Tibial artery (tissue), 4 donors: ENCODE measurements at regions not wholly inside any gene's neighbourhood (a gene's known extent, or its start where the extent isn't known, plus 50 kb on each side); places are given as distances from the start of the nearest gene placed in this dataset.

Source experiments
- DNase-seq, 2 donors: peaks; one replicate each; pipeline ENCODE4 v3.0.0-alpha.2; 2019
- H3K27ac ChIP-seq, 2 donors: fragments of 200-600 bp; sonication (generic) in 1 of 2; 1 replicate in 1 of 2; 2 replicates in 1 of 2; pipeline ENCODE4 v1.5.1; 2018 to 2019; ENCODE audit warnings: mild to moderate bottlenecking in 1 of 2
- H3K27me3 ChIP-seq, 2 donors: fragments of 200-600 bp; sonication (generic) in 1 of 2; one replicate each; pipeline versions ENCODE4 v1.5.1 to v1.6.0; 2016 to 2019
- H3K36me3 ChIP-seq, 3 donors: fragments of 200-600 bp; sonication (generic) in 2 of 3; one replicate each; pipeline ENCODE4 v1.5.1; 2016 to 2019; ENCODE audit warnings: mild to moderate bottlenecking in 2 of 3
- H3K4me1 ChIP-seq, 4 donors: fragments of 200-600 bp; sonication (generic) in 2 of 4; 1 replicate in 3 of 4; 2 replicates in 1 of 4; pipeline ENCODE4 v1.5.1; 2016 to 2019
- H3K4me3 ChIP-seq, 2 donors: fragments of 200-600 bp; sonication (generic) in 1 of 2; 1 replicate in 1 of 2; 2 replicates in 1 of 2; pipeline ENCODE4 v1.5.1; 2018 to 2019; ENCODE audit warnings: mild to moderate bottlenecking in 2 of 2
- H3K9me3 ChIP-seq, 3 donors: fragments of 200-600 bp; sonication (generic) in 1 of 3; one replicate each; pipeline ENCODE4 v1.5.1; 2016 to 2019
- intact Hi-C: fragments of 100-400 bp; cut with DNase I; formaldehyde crosslinking; loops from one replicate; pipeline ENCODE4 v1.15.0; 2023; ENCODE audit warnings: low total_unique reads
- TF ChIP-seq, protein P1 (sequence below), 2 experiments: fragments of 200-600 bp in 1 of 2; fragments of 450-650 bp in 1 of 2; IDR thresholded peaks; one replicate each; pipeline ENCODE4 v1.5.1; 2017 to 2019; ENCODE audit warnings: antibody characterized with exemption in 2 of 2, mild to moderate bottlenecking in 1 of 2, moderate library complexity in 1 of 2

DNA sequence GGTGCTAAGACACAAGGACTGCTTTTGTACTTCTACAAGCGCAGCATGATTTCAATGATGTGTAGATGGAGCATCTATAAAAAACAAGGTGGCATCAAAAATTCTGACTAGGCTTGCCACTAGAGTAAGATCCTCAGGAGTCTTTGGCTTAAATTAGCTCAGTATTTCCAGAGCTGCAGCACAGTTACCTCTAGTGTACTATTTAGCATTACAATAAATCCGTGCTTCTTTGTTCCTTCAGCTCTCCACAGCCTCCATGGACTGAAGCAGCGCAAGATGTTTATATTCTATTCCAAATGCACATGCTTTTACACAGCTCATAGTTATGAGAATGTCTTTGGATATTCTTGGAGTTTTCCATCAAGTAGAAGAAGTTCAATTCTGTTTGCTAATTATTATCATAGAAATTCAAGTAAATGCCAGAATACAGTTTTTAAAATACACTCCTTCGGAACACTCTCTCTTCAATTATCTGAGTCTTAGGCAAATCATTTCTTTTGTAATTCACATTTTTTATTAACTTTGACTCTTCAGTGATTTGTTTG, 1133.0 kb upstream of the LRRTM1 start:
- H3K27me3 ChIP-seq, result no peaks in the 10 kb centered on the region
- no peak overlapping the region for H3K27ac ChIP-seq
- no peak overlapping the region for H3K4me3 ChIP-seq
- DNase-seq, result no peak
- H3K36me3 ChIP-seq, result no peaks in the 10 kb centered on the region
- TF ChIP-seq, protein P1, sequence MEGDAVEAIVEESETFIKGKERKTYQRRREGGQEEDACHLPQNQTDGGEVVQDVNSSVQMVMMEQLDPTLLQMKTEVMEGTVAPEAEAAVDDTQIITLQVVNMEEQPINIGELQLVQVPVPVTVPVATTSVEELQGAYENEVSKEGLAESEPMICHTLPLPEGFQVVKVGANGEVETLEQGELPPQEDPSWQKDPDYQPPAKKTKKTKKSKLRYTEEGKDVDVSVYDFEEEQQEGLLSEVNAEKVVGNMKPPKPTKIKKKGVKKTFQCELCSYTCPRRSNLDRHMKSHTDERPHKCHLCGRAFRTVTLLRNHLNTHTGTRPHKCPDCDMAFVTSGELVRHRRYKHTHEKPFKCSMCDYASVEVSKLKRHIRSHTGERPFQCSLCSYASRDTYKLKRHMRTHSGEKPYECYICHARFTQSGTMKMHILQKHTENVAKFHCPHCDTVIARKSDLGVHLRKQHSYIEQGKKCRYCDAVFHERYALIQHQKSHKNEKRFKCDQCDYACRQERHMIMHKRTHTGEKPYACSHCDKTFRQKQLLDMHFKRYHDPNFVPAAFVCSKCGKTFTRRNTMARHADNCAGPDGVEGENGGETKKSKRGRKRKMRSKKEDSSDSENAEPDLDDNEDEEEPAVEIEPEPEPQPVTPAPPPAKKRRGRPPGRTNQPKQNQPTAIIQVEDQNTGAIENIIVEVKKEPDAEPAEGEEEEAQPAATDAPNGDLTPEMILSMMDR (IDR thresholded peaks at IDR 0.05), result no peak
- intact Hi-C loops, result no loop called here
- H3K4me1 ChIP-seq, result no peaks in the 10 kb centered on the region
- no peaks in the 10 kb centered on the region for H3K9me3 ChIP-seq

DNA sequence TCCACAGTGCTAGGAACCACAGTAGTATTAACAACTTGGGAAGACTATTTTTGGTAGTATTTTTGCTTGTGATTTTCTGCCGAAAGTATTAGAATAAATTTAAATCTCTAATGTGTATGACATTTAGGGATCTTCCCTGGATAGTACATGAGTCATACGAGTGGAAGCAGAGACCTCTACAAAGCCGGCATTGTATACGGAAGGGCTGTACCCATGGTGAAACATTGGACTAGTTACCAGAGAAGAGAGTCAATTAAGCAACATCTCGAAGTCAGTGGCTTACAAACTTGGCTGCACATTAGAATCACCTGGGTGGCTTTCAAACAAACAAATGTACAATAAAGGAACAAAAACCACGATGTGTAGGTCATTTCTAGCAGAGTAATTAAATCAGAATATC, 1131.7 kb upstream of the LRRTM1 start:
- no peaks in the 10 kb centered on the region for H3K9me3 ChIP-seq
- TF ChIP-seq, protein P1 (IDR thresholded peaks at IDR 0.05), result no peak
- no peaks in the 10 kb centered on the region for H3K27me3 ChIP-seq
- intact Hi-C loops, result no loop called here
- H3K27ac ChIP-seq, result no peak overlapping the region
- no peaks in the 10 kb centered on the region for H3K36me3 ChIP-seq
- no peaks in the 10 kb centered on the region for H3K4me1 ChIP-seq
- DNase-seq, result no peak
- no peak overlapping the region for H3K4me3 ChIP-seq

DNA sequence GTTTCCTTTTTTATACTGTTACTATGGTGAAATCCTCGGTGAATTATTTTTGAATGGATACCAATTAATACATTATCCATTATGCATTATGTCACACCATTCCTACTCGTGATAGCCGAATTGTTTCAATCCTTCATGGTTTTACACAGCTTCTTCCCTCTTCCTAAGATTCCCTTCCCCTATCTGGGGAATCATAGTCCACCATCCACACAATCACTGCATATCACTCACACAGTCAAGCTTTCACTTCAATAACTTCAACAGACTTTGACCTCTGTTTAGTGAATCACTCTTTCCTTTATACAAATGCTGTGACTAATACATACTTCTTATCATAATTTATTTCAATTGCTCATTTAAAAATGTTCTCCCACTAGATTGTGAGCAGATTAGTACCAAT, 1108.1 kb upstream of the LRRTM1 start:
- TF ChIP-seq, protein P1 (IDR thresholded peaks at IDR 0.05), result no peak
- Histone ChIP-seq H3K27me3 (no peaks in the 10 kb centered on the region), H3K27ac (no peak overlapping the region), H3K4me3 (no peak overlapping the region), H3K9me3 (no peaks in the 10 kb centered on the region), H3K4me1 (no peaks in the 10 kb centered on the region), H3K36me3 (no peaks in the 10 kb centered on the region)
- intact Hi-C loops, result no loop called here
- DNase-seq, result no peak

DNA sequence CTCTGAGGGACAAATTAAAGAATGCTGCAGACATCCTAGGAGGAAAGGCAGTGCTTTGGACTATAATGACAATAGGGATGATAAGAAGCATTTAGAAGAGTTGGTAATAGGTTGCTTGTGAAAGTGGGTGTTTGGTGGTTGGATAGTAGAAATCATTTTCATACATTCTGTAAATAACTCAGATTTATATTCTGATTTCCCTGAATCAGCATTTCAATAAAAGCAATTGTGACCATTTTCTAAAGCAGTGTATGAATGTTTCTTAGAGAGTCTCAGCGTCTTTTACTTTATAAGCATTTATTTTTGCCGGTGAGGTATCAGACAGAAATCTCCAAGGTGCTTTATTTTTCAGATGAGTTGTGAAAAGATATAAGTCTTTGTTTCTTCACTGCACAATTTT, 1099.0 kb upstream of the LRRTM1 start:
- no peak overlapping the region for H3K4me3 ChIP-seq
- no peaks in the 10 kb centered on the region for H3K36me3 ChIP-seq
- H3K4me1 ChIP-seq, result no peaks in the 10 kb centered on the region
- no peaks in the 10 kb centered on the region for H3K27me3 ChIP-seq
- no peak for DNase-seq
- peaks cover 0 to 5% (median 0%) of the 10 kb centered on the region in 3 donors for H3K9me3 ChIP-seq
- TF ChIP-seq, protein P1 (IDR thresholded peaks at IDR 0.05), result no peak
- H3K27ac ChIP-seq, result no peak overlapping the region
- intact Hi-C loops, result no loop called here

DNA sequence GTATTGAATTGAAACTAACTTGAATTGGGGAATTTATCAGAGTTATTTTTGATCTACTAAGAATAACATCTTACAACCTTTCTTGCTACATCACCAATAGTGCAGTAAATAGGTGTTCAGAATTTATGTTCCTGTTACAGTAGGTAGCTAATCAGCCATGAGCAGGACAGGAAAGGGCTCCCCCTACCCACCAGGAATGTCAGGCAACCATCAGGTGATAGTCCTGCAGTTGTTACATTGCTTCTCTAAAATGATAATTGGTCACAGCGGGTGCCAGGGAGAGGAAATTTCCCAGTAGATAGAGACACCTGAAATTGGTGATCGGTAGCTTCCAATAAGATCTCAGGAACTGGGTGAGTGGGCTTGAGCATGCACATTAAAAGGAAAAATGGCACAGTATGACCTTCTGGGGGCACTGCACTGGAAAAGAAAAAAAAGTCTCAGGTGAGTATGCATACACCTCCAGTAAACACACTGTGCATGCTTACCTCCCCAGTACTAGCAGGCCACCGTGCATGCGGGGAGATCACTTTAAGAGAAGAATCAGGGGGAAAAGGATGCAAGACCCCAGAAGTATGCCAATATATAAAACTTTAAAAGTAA, 1092.0 kb upstream of the LRRTM1 start:
- intact Hi-C loops, result no loop called here
- Histone ChIP-seq H3K36me3 (no peaks in the 10 kb centered on the region), H3K27me3 (no peaks in the 10 kb centered on the region), H3K9me3 (peaks cover 0 to 5% (median 0%) of the 10 kb centered on the region in 3 donors), H3K4me3 (no peak overlapping the region), H3K4me1 (no peaks in the 10 kb centered on the region), H3K27ac (no peak overlapping the region)
- TF ChIP-seq, protein P1 (IDR thresholded peaks at IDR 0.05), result no peak
- no peak for DNase-seq
